Inflammatory macrophage treated with lipopolysaccharide for 4 hours (primary cell): ENCODE measurements at regions not wholly inside any gene's neighbourhood (a gene's known extent, or its start where the extent isn't known, plus 50 kb on each side); places are given as distances from the start of the nearest gene placed in this dataset.
"Not testable (repeated sequence)": the region's sequence is repeated elsewhere in the genome, so short reads cannot be mapped to it uniquely, and the experiment has no call there.

Source experiments
- DNase-seq: peaks from one replicate; pipeline ENCODE4 v3.0.0-alpha.2; 2020

- DNase-seq: no peak
Measured at GRCh38 chr3:20904671-20905070, 718.7 kb upstream of the SGO1 start.

GRCh38 chr3:20898962-20899361, 713.0 kb upstream of the SGO1 start:
- DNase-seq: no peak

DNA sequence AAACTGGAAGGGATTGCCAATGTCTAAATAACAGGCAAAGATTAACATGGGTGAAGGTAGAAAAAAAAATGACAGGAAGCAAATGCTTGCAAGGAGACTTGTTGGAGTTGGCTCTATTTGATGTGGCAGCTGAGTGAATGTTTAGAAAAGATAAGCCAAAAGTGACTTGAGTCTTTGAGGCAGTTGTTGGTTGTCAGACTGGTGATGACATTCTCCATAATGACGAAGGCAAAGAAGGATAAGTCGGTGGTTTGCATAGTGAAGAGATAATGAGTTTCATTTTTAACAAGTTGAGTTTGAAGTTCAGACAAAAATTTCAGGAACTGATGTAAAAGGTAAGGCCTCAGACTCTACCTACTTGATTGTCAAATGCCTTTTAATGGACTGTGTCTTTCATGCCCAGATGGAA, 704.1 kb upstream of the SGO1 start:
- DNase-seq: no peak

DNA sequence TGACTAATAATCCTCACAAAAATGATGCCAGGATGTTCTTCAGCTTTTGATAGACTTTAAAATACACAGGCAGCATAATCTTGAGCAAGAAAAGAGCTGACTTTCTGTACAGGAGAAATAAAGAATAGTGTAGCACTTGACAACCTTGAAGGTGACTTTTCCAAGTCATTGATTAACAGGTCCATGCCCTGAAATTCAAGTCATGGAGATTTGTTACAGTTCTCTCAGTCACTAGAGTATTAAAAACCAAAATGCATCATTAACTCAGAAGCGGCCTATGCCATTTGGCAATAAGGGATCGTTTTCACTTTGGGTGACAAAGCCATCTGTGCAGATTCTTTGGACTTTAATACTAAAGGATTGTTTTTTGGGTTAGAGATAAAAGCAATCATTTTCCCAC, 692.7 kb upstream of the SGO1 start:
- DNase-seq: no peak

GRCh38 chr3:20873235-20873634, 687.2 kb upstream of the SGO1 start:
- no peak for DNase-seq

DNA sequence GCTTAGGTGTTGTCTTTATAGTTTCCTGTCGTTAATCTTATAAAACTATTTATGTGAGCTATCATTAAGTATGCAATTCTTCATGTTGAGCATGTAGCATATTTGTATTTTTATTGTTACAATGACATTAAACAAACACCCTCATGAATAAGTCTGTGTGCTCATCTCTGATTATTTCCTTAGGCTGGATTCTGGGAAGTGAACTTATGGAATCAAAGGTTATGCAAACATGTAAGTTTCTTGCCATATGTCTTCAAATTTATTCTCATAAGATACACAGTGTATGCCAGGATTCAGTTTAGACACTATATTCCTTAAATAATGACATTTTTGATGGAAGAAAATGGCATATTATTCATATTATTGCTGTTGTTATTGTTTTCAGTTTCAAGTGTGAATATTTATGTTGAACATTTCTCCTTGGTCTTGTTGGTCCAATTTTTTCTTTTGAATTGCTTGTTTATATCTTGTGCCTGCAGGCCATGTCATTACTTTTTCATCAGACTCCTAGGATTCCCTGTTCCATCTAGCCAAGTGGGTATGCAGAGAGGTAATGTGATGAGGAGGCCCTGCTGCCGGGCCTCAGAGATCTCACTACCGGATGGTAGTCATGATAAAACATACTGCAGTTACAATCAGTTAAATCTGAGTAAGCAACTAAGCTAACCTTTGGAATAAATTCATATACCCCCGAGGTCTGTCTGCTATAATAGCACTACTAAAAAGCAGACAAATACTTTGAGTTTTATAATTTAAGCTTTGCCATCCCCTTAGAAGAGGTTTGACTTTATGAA, 684.3 kb upstream of the SGO1 start:
- no peak for DNase-seq

GRCh38 chr3:20865803-20866202, 679.8 kb upstream of the SGO1 start:
- DNase-seq: no peak

DNA sequence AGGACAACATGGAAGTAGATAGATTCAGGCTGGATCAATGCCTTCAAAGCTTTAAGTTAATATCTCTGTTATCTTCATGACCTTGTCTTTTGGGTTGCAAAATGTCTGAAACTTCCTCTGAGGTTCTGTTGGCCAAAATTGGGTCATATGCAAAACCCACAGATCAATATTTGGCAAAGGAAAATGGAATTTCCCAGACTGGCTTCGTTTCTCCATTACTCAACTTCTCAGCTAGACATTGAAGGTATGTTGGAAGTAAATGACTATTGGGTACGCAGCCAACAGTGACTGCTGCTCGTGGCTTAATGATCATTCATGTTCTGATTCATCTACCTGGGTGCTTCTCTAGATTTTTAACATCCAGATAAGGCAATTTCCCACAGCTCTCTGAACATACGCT, 675.4 kb upstream of the SGO1 start:
- no peak for DNase-seq

- no peak for DNase-seq
Measured at GRCh38 chr3:20857636-20858035, 671.6 kb upstream of the SGO1 start.

DNA sequence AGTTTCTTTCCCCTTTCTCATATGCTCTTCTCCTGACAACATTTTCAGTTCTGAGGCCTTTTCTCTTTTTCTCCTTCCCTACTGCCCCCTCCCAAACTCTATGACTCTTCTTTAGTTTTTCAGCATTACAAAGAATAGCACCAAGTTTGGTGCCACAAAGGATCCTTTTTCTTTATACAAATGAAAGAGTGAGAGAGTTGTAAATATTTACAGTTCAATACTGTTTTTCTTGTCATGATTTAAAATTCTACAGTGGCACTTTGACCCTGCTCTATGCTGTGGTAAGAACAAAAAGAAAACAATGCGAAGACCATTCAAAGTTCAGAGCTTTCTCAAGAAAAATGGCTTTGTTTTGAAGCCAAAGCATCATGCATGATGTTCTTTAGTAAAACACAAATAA, 667.9 kb upstream of the SGO1 start:
- no peak for DNase-seq

- no peak for DNase-seq
Measured at GRCh38 chr3:20852712-20853111, 666.7 kb upstream of the SGO1 start.

GRCh38 chr3:20849975-20850374, 664.0 kb upstream of the SGO1 start:
- DNase-seq: no peak

DNA sequence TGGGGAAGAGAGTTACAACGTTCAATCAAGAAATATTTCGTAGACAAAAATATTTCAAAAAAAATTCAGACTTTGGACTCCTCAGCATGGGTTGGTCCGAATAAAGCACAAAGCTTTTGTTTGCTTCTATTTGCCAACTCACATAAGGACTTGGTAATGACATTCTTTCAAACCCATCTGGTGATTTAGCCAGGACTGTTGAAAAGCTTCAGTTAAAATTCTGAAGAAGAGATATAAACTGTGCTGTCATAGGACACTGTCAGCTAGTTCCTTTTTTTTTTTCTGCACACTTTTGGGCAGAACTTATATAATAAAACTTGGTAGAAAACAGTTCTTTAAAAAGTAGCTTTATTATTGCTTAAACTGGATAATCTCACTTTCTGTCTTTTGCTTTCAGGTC, 660.8 kb upstream of the SGO1 start:
- DNase-seq: no peak

DNA sequence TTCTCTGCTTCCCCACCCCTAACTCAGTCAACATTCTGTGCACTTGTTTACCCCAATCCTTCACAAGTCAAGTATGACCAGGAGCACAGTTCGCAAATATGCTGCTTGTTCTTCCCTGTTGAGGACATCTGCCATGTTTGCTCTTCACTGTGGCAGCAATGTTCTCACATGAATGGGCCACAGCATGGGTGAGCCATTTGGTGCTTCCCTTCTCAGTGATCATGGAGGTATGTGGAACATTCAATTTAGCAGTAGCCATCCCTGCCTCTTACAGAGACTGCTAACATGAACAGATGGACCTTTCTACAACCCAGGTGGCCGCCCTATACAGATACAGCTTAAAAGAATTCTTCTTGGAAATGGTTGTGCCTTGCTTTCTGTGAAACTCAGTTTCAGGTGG, 660.1 kb upstream of the SGO1 start:
- no peak for DNase-seq

GRCh38 chr3:20844851-20845250, 658.8 kb upstream of the SGO1 start:
- no peak for DNase-seq

GRCh38 chr3:20842594-20843436, 656.8 kb upstream of the SGO1 start:
- no peak for DNase-seq

DNA sequence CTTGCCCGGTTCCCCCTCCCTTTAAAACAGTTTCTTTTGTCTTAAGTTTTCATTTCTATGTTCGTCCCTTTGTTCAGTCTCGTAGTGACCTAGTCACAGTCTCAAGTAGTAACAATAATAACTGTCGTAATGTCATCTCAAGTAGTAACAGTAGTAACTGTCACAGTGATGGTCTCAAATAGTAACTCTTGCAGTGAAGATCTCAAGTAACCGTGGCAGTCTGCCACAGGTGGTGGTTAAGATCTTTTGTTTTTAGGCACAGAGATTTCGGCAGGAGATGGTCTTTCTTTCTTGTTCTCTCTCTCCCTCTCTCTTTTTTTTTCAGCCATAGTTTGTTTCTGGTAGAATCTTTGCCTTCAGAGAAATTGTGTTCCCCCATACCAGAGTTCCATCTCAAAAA, 656.0 kb upstream of the SGO1 start:
- no peak for DNase-seq

DNA sequence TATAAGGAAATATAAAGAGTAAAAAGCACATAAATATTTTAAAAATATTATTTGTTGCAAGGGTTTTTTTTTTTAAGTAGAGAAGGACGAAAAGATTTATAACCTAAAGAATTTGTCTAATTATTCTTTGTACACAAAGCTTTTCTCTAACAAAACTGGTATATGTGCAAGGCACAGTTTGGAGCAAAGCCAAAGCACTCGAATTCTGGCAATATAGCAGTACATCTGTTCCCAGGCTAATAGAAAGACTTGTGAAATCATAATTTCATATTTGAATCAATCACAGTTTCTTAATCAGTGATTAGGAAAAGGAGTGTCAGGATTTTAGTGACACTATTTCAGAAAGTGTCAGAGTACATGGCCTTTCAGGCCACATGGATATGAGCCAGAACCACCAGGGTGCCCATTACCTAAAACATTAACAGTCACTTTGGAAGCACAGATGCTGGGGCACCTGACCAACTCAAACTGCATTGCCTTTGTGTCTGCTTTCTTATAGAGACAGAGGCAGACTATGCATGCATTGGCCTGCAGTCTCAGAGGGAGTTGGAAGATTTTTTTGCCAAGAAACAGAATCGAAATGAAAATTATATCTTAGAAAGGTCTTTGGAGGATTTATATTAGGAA, 651.8 kb upstream of the SGO1 start:
- no peak for DNase-seq

- no peak for DNase-seq
Measured at GRCh38 chr3:20836801-20837200, 650.8 kb upstream of the SGO1 start.

DNA sequence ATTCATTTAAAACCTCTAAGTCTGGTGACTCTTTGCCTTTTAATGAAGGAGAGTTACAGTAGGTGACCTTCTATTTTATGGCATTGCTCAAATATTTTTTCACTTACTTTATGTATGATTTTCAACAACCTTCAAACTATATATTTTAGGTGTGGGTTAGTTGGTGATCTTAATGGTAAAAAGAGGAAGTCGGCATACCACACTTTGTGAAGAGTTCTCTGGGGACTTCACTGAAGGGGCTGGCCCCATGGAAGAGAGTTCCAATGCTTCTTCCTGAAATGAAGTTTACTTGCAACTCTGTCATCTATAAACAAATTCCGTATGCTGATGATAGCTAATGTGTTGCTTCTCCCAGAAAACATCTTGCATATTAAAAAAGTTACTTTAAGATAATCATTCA, 647.0 kb upstream of the SGO1 start:
- DNase-seq: no peak

- DNase-seq: no peak
Measured at GRCh38 chr3:20822251-20822650, 636.2 kb upstream of the SGO1 start.

- DNase-seq: not testable (repeated sequence)
Measured at GRCh38 chr3:20820872-20821271, 634.9 kb upstream of the SGO1 start.

DNA sequence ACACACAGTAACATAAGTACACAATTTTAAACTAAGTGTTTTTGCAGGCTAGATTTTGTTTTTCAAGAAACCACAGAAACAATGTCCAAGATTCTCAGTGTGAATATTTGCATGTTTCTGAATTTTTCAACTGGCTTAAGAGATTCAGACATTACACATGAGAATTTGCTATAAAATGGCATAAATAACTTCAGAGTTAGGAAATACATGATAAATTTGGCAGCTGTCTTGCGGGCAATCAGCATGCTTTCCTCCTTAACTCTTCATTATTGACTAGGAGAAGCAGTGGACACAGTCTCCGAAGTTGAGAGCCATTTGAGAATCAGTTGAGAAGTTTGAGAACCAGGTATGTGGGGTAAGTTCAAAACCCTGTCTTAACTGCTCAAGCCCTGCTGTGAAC, 625.6 kb upstream of the SGO1 start:
- no peak for DNase-seq

GRCh38 chr3:20811006-20811405, 625.0 kb upstream of the SGO1 start:
- no peak for DNase-seq
